Uterus (tissue), 2 donors: ENCODE measurements at regions not wholly inside any gene's neighbourhood (a gene's known extent, or its start where the extent isn't known, plus 50 kb on each side); places are given as distances from the start of the nearest gene placed in this dataset.

Source experiments
- POLR2A ChIP-seq, 2 donors: fragments of 450-650 bp; IDR thresholded peaks; one replicate each; pipeline ENCODE4 v1.6.1; 2016; ENCODE audit warnings: antibody characterized with exemption in 2 of 2, mild to moderate bottlenecking in 1 of 2, moderate library complexity in 1 of 2
- TF ChIP-seq, protein P1 (sequence below), 4 experiments: fragments of 200-600 bp in 2 of 4; fragments of 450-650 bp in 2 of 4; sonication (generic) in 2 of 4; IDR thresholded peaks; one replicate each; pipeline ENCODE4 v1.5.1; 2016 to 2019; ENCODE audit warnings: antibody characterized with exemption in 4 of 4, mild to moderate bottlenecking in 2 of 4, moderate library complexity in 1 of 4

DNA sequence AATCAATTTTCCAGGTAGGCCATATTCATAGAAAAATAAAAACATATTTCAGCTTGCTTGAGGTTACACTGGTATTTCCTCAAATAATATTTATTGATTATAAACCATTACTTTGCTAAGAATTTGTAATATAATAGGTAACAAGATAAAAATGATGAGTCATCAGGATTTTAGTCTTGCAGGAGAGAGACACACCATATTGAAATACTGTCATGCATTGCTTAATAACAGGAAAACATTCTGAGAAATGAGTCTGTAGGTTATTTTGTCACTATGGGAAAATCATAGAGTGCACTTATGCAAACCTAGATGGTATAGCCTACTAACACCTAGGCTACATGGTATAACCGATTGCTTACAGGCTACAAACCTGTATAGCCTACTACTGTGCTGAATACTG is 990.5 kb downstream of the OTOL1 start:
- TF ChIP-seq POLR2A (IDR thresholded peaks at IDR 0.05) = no peak
- TF ChIP-seq, protein P1, sequence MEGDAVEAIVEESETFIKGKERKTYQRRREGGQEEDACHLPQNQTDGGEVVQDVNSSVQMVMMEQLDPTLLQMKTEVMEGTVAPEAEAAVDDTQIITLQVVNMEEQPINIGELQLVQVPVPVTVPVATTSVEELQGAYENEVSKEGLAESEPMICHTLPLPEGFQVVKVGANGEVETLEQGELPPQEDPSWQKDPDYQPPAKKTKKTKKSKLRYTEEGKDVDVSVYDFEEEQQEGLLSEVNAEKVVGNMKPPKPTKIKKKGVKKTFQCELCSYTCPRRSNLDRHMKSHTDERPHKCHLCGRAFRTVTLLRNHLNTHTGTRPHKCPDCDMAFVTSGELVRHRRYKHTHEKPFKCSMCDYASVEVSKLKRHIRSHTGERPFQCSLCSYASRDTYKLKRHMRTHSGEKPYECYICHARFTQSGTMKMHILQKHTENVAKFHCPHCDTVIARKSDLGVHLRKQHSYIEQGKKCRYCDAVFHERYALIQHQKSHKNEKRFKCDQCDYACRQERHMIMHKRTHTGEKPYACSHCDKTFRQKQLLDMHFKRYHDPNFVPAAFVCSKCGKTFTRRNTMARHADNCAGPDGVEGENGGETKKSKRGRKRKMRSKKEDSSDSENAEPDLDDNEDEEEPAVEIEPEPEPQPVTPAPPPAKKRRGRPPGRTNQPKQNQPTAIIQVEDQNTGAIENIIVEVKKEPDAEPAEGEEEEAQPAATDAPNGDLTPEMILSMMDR (IDR thresholded peaks at IDR 0.05) = no peak
